Ramos (cell line): ENCODE measurements at regions not wholly inside any gene's neighbourhood (a gene's known extent, or its start where the extent isn't known, plus 50 kb on each side); places are given as distances from the start of the nearest gene placed in this dataset.

Experiments
- in situ Hi-C: fragments of 300-500 bp; cut with MboI; formaldehyde crosslinking; loops from one replicate; pipeline ENCODE4 v1.14.3; 2022; ENCODE audit warnings: low sequenced_read_pairs; ENCODE audit not compliant: unreplicated experiment

- in situ Hi-C loops: no loop called here
These were observed 113.2 kb downstream of the HERPUD2 start for GRCh38 chr7:35581605-35582210.

- in situ Hi-C loops: no loop called here
These were observed 118.8 kb downstream of the HERPUD2 start for GRCh38 chr7:35576031-35576573.

- in situ Hi-C loops: no loop called here
These were observed 123.2 kb downstream of the HERPUD2 start for GRCh38 chr7:35571611-35572240.

GRCh38 chr7:35570937-35571336, 124.0 kb downstream of the HERPUD2 start:
- in situ Hi-C loops: no loop called here

GRCh38 chr7:35565927-35566326, 129.0 kb downstream of the HERPUD2 start:
- in situ Hi-C loops: no loop called here

- in situ Hi-C loops: no loop called here
These were observed 136.1 kb downstream of the HERPUD2 start for GRCh38 chr7:35558841-35559240.

- in situ Hi-C loops: no loop called here
These were observed 138.1 kb downstream of the HERPUD2 start for GRCh38 chr7:35556515-35557471.

- in situ Hi-C loops: no loop called here
These were observed 139.0 kb downstream of the HERPUD2 start for GRCh38 chr7:35555934-35556333.

- in situ Hi-C loops: no loop called here
These were observed 139.5 kb downstream of the HERPUD2 start for GRCh38 chr7:35555386-35555785.

GRCh38 chr7:35553519-35553918, 141.4 kb downstream of the HERPUD2 start:
- in situ Hi-C loops: no loop called here

- in situ Hi-C loops: no loop called here
These were observed 142.2 kb downstream of the HERPUD2 start for GRCh38 chr7:35552691-35553090.

GRCh38 chr7:35551321-35552081, 143.4 kb downstream of the HERPUD2 start:
- in situ Hi-C loops: no loop called here

- in situ Hi-C loops: no loop called here
These were observed 144.1 kb downstream of the HERPUD2 start for GRCh38 chr7:35550831-35551230.

GRCh38 chr7:35549781-35550180, 145.2 kb downstream of the HERPUD2 start:
- in situ Hi-C loops: loop anchor here (25.0 kb wide), 1 partner anchor 487 kb away; no protein-coding TSS in a partner anchor

- in situ Hi-C loops: loop anchor here (25.0 kb wide), 1 partner anchor 486 kb away; no protein-coding TSS in a partner anchor
These were observed 146.6 kb downstream of the HERPUD2 start for GRCh38 chr7:35548291-35548690.

GRCh38 chr7:35546691-35547429, 148.1 kb downstream of the HERPUD2 start:
- in situ Hi-C loops: loop anchor here (25.0 kb wide), 1 partner anchor 485 kb away; no protein-coding TSS in a partner anchor

GRCh38 chr7:35545831-35546230, 149.1 kb downstream of the HERPUD2 start:
- in situ Hi-C loops: loop anchor here (25.0 kb wide), 1 partner anchor 484 kb away; no protein-coding TSS in a partner anchor

- in situ Hi-C loops: loop anchor here (25.0 kb wide), 1 partner anchor 482 kb away; no protein-coding TSS in a partner anchor
These were observed 150.8 kb downstream of the HERPUD2 start for GRCh38 chr7:35544028-35544742.
